ENCODE measurements at regions not wholly inside any gene's neighbourhood (a gene's known extent, or its start where the extent isn't known, plus 50 kb on each side); places are given as distances from the start of the nearest gene placed in this dataset.

- TF ChIP-seq CTCF (IDR thresholded peaks at IDR 0.05) (no peak), ZFX (IDR thresholded peaks at IDR 0.05; ENCODE audit: borderline replicate concordance) (no peak)
These were observed 115.7 kb downstream of the NCOR2 start for GRCh38 chr12:124451637-124452243.
